HepG2 (cell line): ENCODE measurements at regions not wholly inside any gene's neighbourhood (a gene's known extent, or its start where the extent isn't known, plus 50 kb on each side); places are given as distances from the start of the nearest gene placed in this dataset.

Source experiments
- ATF7 ChIP-seq, 2 experiments: fragments of 450-650 bp in 1 of 2; sonication (generic) in 1 of 2; formaldehyde crosslinking in 1 of 2; IDR thresholded peaks; 2 replicates each; pipeline versions ENCODE4 v1.4.0 to v1.6.1; 2016 to 2020; ENCODE audit warnings: antibody characterized with exemption in 1 of 2, mild to moderate bottlenecking in 1 of 2, missing genetic modification reagents in 1 of 2
- LBX2 ChIP-seq: sonication (generic); formaldehyde crosslinking; IDR thresholded peaks from 2 replicates; pipeline ENCODE4 v1.5.0; 2020; ENCODE audit warnings: missing genetic modification reagents, mild to moderate bottlenecking, borderline replicate concordance
- LRRFIP1 ChIP-seq: sonication (generic); formaldehyde crosslinking; conservative IDR thresholded peaks from 2 replicates; pipeline ENCODE4 v1.4.0; 2020; ENCODE audit warnings: missing genetic modification reagents
- SIX4 ChIP-seq: sonication (generic); formaldehyde crosslinking; IDR thresholded peaks from 2 replicates; pipeline ENCODE4 v1.4.0; 2020; ENCODE audit warnings: missing genetic modification reagents
- ZNF207 ChIP-seq: fragments of 450-650 bp; IDR thresholded peaks from 2 replicates; pipeline ENCODE4 v1.6.1; 2016; ENCODE audit warnings: antibody characterized with exemption, borderline replicate concordance
- ZNF407 ChIP-seq: sonication (generic); formaldehyde crosslinking; IDR thresholded peaks from one replicate; pipeline ENCODE4 v1.5.1; 2020; ENCODE audit warnings: mild to moderate bottlenecking, missing genetic modification reagents; ENCODE audit errors: not compliant biosample characterization
- ZSCAN31 ChIP-seq: sonication (generic); formaldehyde crosslinking; IDR thresholded peaks from 2 replicates; pipeline ENCODE4 v1.5.0; 2020; ENCODE audit warnings: low read depth, mild to moderate bottlenecking, missing genetic modification reagents
- TF ChIP-seq, protein P1 (sequence below): sonication (generic); formaldehyde crosslinking; IDR thresholded peaks from 2 replicates; pipeline ENCODE4 v1.4.0; 2020; ENCODE audit warnings: missing genetic modification reagents, mild to moderate bottlenecking, borderline replicate concordance
- TF ChIP-seq, protein P2 (sequence below): sonication (generic); formaldehyde crosslinking; IDR thresholded peaks from 2 replicates; pipeline ENCODE4 v1.5.0; 2020; ENCODE audit warnings: mild to moderate bottlenecking, missing genetic modification reagents, borderline replicate concordance

DNA sequence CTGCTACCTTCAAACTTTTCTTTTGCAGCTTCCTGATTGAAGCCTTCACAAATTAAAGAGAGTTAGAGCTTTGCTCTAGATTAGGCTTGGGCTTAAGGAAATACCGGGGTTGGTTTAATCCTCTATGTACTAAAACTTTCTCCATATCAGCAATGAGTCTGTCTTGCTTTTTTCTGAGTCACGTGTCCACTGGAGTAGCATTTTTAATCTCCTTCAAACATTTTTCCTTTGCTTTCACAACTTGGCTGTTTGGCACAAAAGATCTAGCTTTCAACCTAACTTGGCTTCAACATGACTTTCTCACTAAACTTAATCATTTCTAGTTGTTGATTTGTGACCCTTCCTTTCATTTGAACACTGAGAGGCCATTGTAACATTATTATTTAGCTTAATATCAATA lies 261.6 kb downstream of the PLK2 start (continued):
- TF ChIP-seq ZNF407 (no peak), LRRFIP1 (no peak), ZNF207 (no peak), SIX4 (CRISPR knock-in tag) (no peak), LBX2 (no peak), ATF7 (IDR thresholded peaks at IDR 0.05) (no peak), ATF7 (CRISPR knock-in tag; IDR thresholded peaks at IDR 0.05) (no peak), ZSCAN31 (CRISPR knock-in tag) (no peak)
- TF ChIP-seq, protein P1, sequence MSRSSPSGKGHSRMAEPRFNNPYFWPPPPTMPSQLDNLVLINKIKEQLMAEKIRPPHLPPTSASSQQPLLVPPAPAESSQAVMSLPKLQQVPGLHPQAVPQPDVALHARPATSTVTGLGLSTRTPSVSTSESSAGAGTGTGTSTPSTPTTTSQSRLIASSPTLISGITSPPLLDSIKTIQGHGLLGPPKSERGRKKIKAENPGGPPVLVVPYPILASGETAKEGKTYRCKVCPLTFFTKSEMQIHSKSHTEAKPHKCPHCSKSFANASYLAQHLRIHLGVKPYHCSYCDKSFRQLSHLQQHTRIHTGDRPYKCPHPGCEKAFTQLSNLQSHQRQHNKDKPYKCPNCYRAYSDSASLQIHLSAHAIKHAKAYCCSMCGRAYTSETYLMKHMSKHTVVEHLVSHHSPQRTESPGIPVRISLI (CRISPR knock-in tag), result no peak
- TF ChIP-seq, protein P2, sequence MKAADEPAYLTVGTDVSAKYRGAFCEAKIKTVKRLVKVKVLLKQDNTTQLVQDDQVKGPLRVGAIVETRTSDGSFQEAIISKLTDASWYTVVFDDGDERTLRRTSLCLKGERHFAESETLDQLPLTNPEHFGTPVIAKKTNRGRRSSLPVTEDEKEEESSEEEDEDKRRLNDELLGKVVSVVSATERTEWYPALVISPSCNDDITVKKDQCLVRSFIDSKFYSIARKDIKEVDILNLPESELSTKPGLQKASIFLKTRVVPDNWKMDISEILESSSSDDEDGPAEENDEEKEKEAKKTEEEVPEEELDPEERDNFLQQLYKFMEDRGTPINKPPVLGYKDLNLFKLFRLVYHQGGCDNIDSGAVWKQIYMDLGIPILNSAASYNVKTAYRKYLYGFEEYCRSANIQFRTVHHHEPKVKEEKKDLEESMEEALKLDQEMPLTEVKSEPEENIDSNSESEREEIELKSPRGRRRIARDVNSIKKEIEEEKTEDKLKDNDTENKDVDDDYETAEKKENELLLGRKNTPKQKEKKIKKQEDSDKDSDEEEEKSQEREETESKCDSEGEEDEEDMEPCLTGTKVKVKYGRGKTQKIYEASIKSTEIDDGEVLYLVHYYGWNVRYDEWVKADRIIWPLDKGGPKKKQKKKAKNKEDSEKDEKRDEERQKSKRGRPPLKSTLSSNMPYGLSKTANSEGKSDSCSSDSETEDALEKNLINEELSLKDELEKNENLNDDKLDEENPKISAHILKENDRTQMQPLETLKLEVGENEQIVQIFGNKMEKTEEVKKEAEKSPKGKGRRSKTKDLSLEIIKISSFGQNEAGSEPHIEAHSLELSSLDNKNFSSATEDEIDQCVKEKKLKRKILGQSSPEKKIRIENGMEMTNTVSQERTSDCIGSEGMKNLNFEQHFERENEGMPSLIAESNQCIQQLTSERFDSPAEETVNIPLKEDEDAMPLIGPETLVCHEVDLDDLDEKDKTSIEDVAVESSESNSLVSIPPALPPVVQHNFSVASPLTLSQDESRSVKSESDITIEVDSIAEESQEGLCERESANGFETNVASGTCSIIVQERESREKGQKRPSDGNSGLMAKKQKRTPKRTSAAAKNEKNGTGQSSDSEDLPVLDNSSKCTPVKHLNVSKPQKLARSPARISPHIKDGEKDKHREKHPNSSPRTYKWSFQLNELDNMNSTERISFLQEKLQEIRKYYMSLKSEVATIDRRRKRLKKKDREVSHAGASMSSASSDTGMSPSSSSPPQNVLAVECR, result no peak
